K562 (cell line): ENCODE measurements at regions not wholly inside any gene's neighbourhood (a gene's known extent, or its start where the extent isn't known, plus 50 kb on each side); places are given as distances from the start of the nearest gene placed in this dataset.

Source experiments
- ATAC-seq: fragments of 200-7000 bp; cut with Tn5 transposase; 3 replicates; pipeline ENCODE4 v1.9.1; 2020; ENCODE audit warnings: moderate library complexity
- BruUV-seq: library from RNA; stranded (reverse); fragments of 400-500 nt; replicated peaks from 2 replicates; lab custom pipeline; 2021; lab: Mats Ljungman, UMichigan
- CTCF ChIA-PET: fragments of 300-600 bp; formaldehyde crosslinking; extraction: SDS; loops from one replicate; lab custom pipeline; 2021; ENCODE audit warnings: low intra/inter-chr PET ratio; lab: Yijun Ruan, JAX
- POLR2A ChIA-PET: fragments of 300-600, 350-650 bp; sonication (Branson Sonifier 250); formaldehyde crosslinking; extraction: SDS; loops from one replicate; lab custom pipeline; 2021; ENCODE audit warnings: antibody characterized with exemption, inconsistent platforms; lab: Yijun Ruan, JAX
- DNase-seq, 4 experiments: peaks; one replicate each; pipeline versions ENCODE4 v3.0.0 to v3.0.0-alpha.2; 2011 to 2018; ENCODE audit warnings: low spot score in 3 of 4, mixed read lengths in 3 of 4; ENCODE audit errors: extremely low read depth in 1 of 4
- FAIRE-seq: peaks from 2 replicates; lab custom pipeline; 2011; peaks lifted over from hg19 to GRCh38; lab: Jason Lieb, UNC
- H2AFZ ChIP-seq: 2 replicates; pipeline ENCODE4 v1.6.0; 2011; ENCODE audit warnings: low read depth, low read length, control low read depth, inconsistent platforms
- H3K27ac ChIP-seq: fragments of 200-600 bp; 3 replicates; pipeline ENCODE4 v1.8.0; 2011; ENCODE audit warnings: low read depth, mild to moderate bottlenecking, control low read depth, inconsistent platforms, low read length, moderate library complexity, mixed read lengths; ENCODE audit errors: extremely low read depth
- H3K27me3 ChIP-seq, 2 experiments: fragments of 300-600 bp in 1 of 2; 2 replicates in 1 of 2; 3 replicates in 1 of 2; pipeline versions ENCODE4 v1.6.0 to v1.8.0; 2011; ENCODE audit warnings: inconsistent platforms in 2 of 2, low read length in 2 of 2, mild to moderate bottlenecking in 1 of 2, mixed read lengths in 1 of 2, moderate library complexity in 1 of 2; ENCODE audit not compliant: control insufficient read depth in 2 of 2, insufficient read depth in 2 of 2
- H3K36me3 ChIP-seq: fragments of 300-600 bp; 3 replicates; pipeline ENCODE4 v1.8.0; 2011; ENCODE audit warnings: mild to moderate bottlenecking, low read length, inconsistent platforms; ENCODE audit not compliant: control insufficient read depth, insufficient read depth
- H3K4me1 ChIP-seq, 2 experiments: fragments of 200-600 bp in 1 of 2; replicated peaks in 1 of 2; 2 replicates in 1 of 2; 3 replicates in 1 of 2; pipeline versions ENCODE4 v1.5.1 to v1.8.0; 2011; ENCODE audit warnings: inconsistent platforms in 2 of 2, low read length in 2 of 2, mild to moderate bottlenecking in 1 of 2, mixed read lengths in 1 of 2, moderate library complexity in 1 of 2; ENCODE audit not compliant: control insufficient read depth in 2 of 2, insufficient read depth in 2 of 2
- H3K4me2 ChIP-seq: 2 replicates; pipeline ENCODE4 v1.6.1; 2011; ENCODE audit warnings: low read length, control low read depth, inconsistent platforms, mixed read lengths; ENCODE audit not compliant: insufficient read depth
- H3K4me3 ChIP-seq: fragments of 200-600 bp; sonication (generic), shearing (Covaris generic); 2 replicates; pipeline ENCODE4 v1.5.1; 2016; ENCODE audit warnings: control low read depth, inconsistent platforms
- H3K79me2 ChIP-seq: fragments of 200-600 bp; 3 replicates; pipeline ENCODE4 v1.8.0; 2011; ENCODE audit warnings: low read length, inconsistent platforms; ENCODE audit not compliant: control insufficient read depth, insufficient read depth
- H3K9ac ChIP-seq, 2 experiments: 2 replicates each; pipeline versions ENCODE4 v1.6.0 to v1.6.1; 2011; ENCODE audit warnings: low read depth in 2 of 2, low read length in 2 of 2, control low read depth in 1 of 2, inconsistent platforms in 1 of 2, mild to moderate bottlenecking in 1 of 2, mixed read lengths in 1 of 2; ENCODE audit not compliant: insufficient read depth in 1 of 2
- H3K9me1 ChIP-seq: one replicate; pipeline ENCODE4 v1.6.0; 2011; ENCODE audit warnings: inconsistent platforms, mild to moderate bottlenecking, low read length, moderate library complexity; ENCODE audit not compliant: control insufficient read depth, insufficient read depth
- H3K9me3 ChIP-seq: replicated peaks from 2 replicates; pipeline ENCODE4 v1.5.1; 2011; ENCODE audit warnings: low read depth, low read length, inconsistent platforms; ENCODE audit not compliant: control insufficient read depth, insufficient read depth
- H4K20me1 ChIP-seq: replicated peaks from 2 replicates; pipeline ENCODE4 v1.6.1; 2011; ENCODE audit warnings: low read length, inconsistent platforms, mixed read lengths; ENCODE audit not compliant: control insufficient read depth, insufficient read depth
- ARID3B ChIP-seq: fragments of 250-450 bp; sonication (Bioruptor Pico); IDR thresholded peaks from 2 replicates; pipeline ENCODE4 v1.4.0; 2020; ENCODE audit warnings: borderline replicate concordance
- ATF2 ChIP-seq: sonication (generic); formaldehyde crosslinking; IDR thresholded peaks from 2 replicates; pipeline ENCODE4 v1.8.1; 2022; ENCODE audit warnings: missing genetic modification reagents
- DACH1 ChIP-seq: fragments of 450-650 bp; IDR thresholded peaks from 2 replicates; pipeline ENCODE4 v1.6.1; 2018; ENCODE audit not compliant: partially characterized antibody
- EP300 ChIP-seq: IDR thresholded peaks from 2 replicates; pipeline ENCODE4 v1.6.1; 2012; ENCODE audit warnings: low read length, improper control_type of control experiment
- MAFF ChIP-seq: IDR thresholded peaks from 2 replicates; pipeline ENCODE4 v1.6.1; 2012; ENCODE audit warnings: low read length, improper control_type of control experiment
- MAX ChIP-seq: sonication (generic); formaldehyde crosslinking; IDR thresholded peaks from 2 replicates; pipeline ENCODE4 v1.9.0; 2022; ENCODE audit warnings: mild to moderate bottlenecking, missing genetic modification reagents
- RNF2 ChIP-seq: sonication (generic); IDR thresholded peaks from 2 replicates; pipeline ENCODE4 v1.6.1; 2016
- TSHZ1 ChIP-seq: fragments of 250-450 bp; sonication (Bioruptor Pico); IDR thresholded peaks from 2 replicates; pipeline ENCODE4 v1.4.0; 2020; ENCODE audit warnings: mild to moderate bottlenecking, moderate library complexity
- ZBTB11 ChIP-seq, 3 experiments: fragments of 200-800 bp in 1 of 3; fragments of 250-450 bp in 1 of 3; fragments of 450-650 bp in 1 of 3; sonication (Bioruptor Pico) in 1 of 3; sonication (Bioruptor generic) in 1 of 3; formaldehyde crosslinking in 1 of 3; IDR thresholded peaks; 2 replicates each; pipeline versions ENCODE4 v1.6.1 to v1.8.0; 2016 to 2022; ENCODE audit warnings: mild to moderate bottlenecking in 2 of 3, missing genetic modification characterization in 2 of 3, missing compliant biosample characterization in 1 of 3, moderate library complexity in 1 of 3
- ZNF23 ChIP-seq: fragments of 250-450 bp; sonication (Bioruptor Pico); IDR thresholded peaks from 2 replicates; pipeline ENCODE4 v1.4.0; 2020; ENCODE audit warnings: mild to moderate bottlenecking
- WGBS: fragments of 100-300 bp; shearing (Covaris generic); methylation state at CpG from one replicate; pipeline ENCODE4 v1.1.6; 2016; ENCODE audit warnings: low coverage, mixed read lengths; ENCODE audit not compliant: insufficient coverage; ENCODE audit errors: missing lambda C conversion rate; 5-methylcytosine and 5-hydroxymethylcytosine counted together
- in situ Hi-C: fragments of 300-500 bp; cut with MboI; formaldehyde crosslinking; loops from 4 replicates; pipeline ENCODE4 v1.15.0; 2018; ENCODE audit warnings: inconsistent platforms, mixed read lengths
- intact Hi-C: fragments of 100-400 bp; cut with micrococcal nuclease; formaldehyde crosslinking; loops from 2 replicates; pipeline ENCODE4 v1.14.2; 2022

- TF ChIP-seq TSHZ1 (CRISPR knock-in tag) (no peak), ATF2 (no peak), EP300 (no peak), RNF2 (no peak), ZNF23 (CRISPR knock-in tag) (no peak)
Observed at GRCh38 chr5:29889051-29889450, 1304.4 kb upstream of the CDH6 start (continued).

GRCh38 chr5:29885595-29885994 lies 1307.9 kb upstream of the CDH6 start:
- ATAC-seq = no peak
- in situ Hi-C loops = no loop called here
- POLR2A ChIA-PET = no interaction called here
- TF ChIP-seq MAFF (no peak), DACH1 (no peak), MAX (no peak), ARID3B (CRISPR knock-in tag) (no peak), ZBTB11 (CRISPR knock-in tag; IDR thresholded peaks at IDR 0.05) (no peak)

More at GRCh38 chr5:29885595-29885994, 1307.9 kb upstream of the CDH6 start:
- Histone ChIP-seq H3K4me3 (no peak overlapping the region), H3K9me3 (no peaks in the 10 kb centered on the region), H3K36me3 (no peaks in the 10 kb centered on the region), H3K4me1 (no peaks in the 10 kb centered on the region), H3K9me1 (no peaks in the 10 kb centered on the region), H3K9ac (no peak overlapping the region), H3K79me2 (no peaks in the 10 kb centered on the region), H3K4me2 (no peak overlapping the region), H3K27me3 (no peaks in the 10 kb centered on the region), H3K27ac (no peak overlapping the region), H4K20me1 (no peaks in the 10 kb centered on the region), H2AFZ (no peak overlapping the region)
- FAIRE-seq (no peak), DNase-seq (no peak)
- CTCF ChIA-PET = no interaction called here
- WGBS = 13% methylated on average over 9 of the region's 9 CpGs
- intact Hi-C loops = no loop called here
- no TSS peak for BruUV-seq
